LNCaP clone FGC (cell line): ENCODE measurements at regions not wholly inside any gene's neighbourhood (a gene's known extent, or its start where the extent isn't known, plus 50 kb on each side); places are given as distances from the start of the nearest gene placed in this dataset.

Experiments
- DNase-seq: peaks from one replicate; pipeline ENCODE4 v3.0.0-alpha.2; 2011; ENCODE audit warnings: low read depth
- H3K4me3 ChIP-seq: 2 replicates; pipeline ENCODE4 v1.5.1; 2011; ENCODE audit warnings: mild to moderate bottlenecking, low read depth, low read length, control low read depth
- TF ChIP-seq, protein P1 (sequence below): IDR thresholded peaks from 2 replicates; pipeline ENCODE4 v1.5.1; 2012; ENCODE audit warnings: mild to moderate bottlenecking; ENCODE audit not compliant: control insufficient read depth, insufficient read depth; ENCODE audit errors: extremely low read depth

- no peak for DNase-seq
- H3K4me3 ChIP-seq: no peak overlapping the region
- TF ChIP-seq, protein P1, sequence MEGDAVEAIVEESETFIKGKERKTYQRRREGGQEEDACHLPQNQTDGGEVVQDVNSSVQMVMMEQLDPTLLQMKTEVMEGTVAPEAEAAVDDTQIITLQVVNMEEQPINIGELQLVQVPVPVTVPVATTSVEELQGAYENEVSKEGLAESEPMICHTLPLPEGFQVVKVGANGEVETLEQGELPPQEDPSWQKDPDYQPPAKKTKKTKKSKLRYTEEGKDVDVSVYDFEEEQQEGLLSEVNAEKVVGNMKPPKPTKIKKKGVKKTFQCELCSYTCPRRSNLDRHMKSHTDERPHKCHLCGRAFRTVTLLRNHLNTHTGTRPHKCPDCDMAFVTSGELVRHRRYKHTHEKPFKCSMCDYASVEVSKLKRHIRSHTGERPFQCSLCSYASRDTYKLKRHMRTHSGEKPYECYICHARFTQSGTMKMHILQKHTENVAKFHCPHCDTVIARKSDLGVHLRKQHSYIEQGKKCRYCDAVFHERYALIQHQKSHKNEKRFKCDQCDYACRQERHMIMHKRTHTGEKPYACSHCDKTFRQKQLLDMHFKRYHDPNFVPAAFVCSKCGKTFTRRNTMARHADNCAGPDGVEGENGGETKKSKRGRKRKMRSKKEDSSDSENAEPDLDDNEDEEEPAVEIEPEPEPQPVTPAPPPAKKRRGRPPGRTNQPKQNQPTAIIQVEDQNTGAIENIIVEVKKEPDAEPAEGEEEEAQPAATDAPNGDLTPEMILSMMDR: no peak
These were observed 225.8 kb upstream of the COPS8 start for GRCh38 chr2:236859908-236860307.

DNA sequence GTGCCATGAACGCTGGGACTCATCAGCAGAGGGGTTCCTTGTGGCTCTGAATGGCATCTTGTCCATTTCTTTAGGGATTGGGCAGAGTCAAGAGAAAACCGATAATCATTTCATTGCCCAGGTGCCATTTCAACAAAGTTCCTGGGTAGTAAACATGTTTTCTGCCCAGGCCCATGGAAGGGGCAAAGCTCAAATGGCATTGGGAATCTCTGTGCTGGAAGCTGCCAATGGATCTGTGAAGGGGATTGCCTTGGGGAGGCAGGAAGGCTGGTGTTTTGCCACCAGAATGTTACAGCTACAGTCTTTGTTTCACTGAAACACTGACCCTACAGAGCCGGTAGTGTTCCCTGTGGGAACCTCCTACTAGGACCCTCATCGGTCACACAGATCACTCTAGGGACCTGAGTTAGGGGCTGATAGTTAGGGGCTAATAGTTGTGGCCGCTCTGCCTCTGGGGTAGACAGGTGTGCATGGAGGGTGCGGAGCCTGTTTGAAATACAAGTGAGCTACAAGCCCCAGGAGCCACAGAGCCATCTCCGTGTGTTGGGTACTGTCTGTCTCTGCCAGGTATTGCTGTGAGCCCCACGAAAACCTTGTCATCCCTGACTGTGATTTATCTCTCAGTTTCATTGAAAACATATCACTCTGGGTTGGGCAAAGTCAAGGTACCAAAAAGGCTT is 224.4 kb upstream of the COPS8 start:
- TF ChIP-seq, protein P1: no peak

DNA sequence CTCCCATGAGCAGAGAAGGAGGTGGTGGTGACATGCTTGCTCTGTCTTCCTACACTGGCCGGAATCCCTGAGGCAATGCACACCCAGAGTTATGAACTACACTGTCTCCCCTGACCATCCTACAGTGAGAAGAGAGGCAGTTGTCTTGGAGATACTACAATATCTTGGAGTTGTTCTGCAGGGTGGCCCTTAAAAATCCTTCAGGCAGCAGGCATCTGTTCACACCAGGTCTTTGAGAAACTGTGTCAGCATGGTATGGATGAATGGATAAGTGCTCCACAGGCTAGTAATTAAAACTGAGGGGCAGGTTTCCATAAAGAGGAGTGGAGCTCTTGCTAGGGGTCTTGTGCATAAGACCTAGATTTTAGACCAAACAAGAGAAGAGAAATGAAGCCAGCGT is 223.7 kb upstream of the COPS8 start:
- no peak overlapping the region for H3K4me3 ChIP-seq
- no peak for DNase-seq
- TF ChIP-seq, protein P1: no peak

More for the DNA sequence above, 224.4 kb upstream of the COPS8 start:
- no peak overlapping the region for H3K4me3 ChIP-seq
- DNase-seq: no peak

- no peak overlapping the region for H3K4me3 ChIP-seq
- no peak for DNase-seq
- TF ChIP-seq, protein P1: no peak
These were observed 223.2 kb upstream of the COPS8 start for GRCh38 chr2:236862526-236862925.

- TF ChIP-seq, protein P1: no peak
- no peak overlapping the region for H3K4me3 ChIP-seq
- no peak for DNase-seq
These were observed 222.5 kb upstream of the COPS8 start for GRCh38 chr2:236862961-236863728.

DNA sequence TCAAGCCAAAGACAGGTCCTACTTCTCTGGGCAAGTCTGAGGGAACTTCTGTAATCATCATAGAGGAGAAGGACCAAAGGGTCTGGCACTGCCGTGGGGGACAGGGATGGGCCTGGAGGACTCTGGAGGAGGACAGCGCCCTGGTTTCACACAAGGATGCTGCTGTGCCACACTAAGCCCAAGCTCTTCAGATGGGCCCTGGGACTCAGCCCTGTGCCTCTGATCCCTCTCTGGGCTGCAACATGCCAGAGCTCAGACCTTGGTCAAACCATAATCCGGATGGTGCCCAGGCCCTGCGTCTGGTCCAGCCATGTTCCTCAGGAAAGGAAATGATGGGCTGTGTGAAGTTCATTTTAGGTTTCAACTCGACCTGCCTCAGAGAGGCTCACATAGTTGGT is 222.0 kb upstream of the COPS8 start:
- no peak overlapping the region for H3K4me3 ChIP-seq
- no peak for DNase-seq
- TF ChIP-seq, protein P1: no peak
